ENCODE measurements at regions not wholly inside any gene's neighbourhood (a gene's known extent, or its start where the extent isn't known, plus 50 kb on each side); places are given as distances from the start of the nearest gene placed in this dataset.

GRCh38 chr1:38132681-38133080 is 86.1 kb upstream of the POU3F1 start:
- peaks cover 8% of the 10 kb centered on the region; the same call in 1 of the 2 replicates for H3K4me1 ChIP-seq (ENCODE audit: insufficient read depth, low read length)
- no peak overlapping the region for H3K9ac ChIP-seq (ENCODE audit: low read depth, low read length)
- no peaks in the 10 kb centered on the region for H3K9me3 ChIP-seq (ENCODE audit: control insufficient read depth, insufficient read depth, low read length)
- H3K36me3 ChIP-seq (ENCODE audit: insufficient read depth, low read length), result no peaks in the 10 kb centered on the region

GRCh38 chr1:38131024-38131585 is 84.5 kb upstream of the POU3F1 start:
- peaks cover 12% of the 10 kb centered on the region; the same call in 1 of the 2 replicates for H3K4me1 ChIP-seq (ENCODE audit: insufficient read depth, low read length)
- H3K36me3 ChIP-seq (ENCODE audit: insufficient read depth, low read length), result no peaks in the 10 kb centered on the region
- H3K9me3 ChIP-seq (ENCODE audit: control insufficient read depth, insufficient read depth, low read length), result no peaks in the 10 kb centered on the region
- H3K9ac ChIP-seq (ENCODE audit: low read depth, low read length), result no peak overlapping the region

DNA sequence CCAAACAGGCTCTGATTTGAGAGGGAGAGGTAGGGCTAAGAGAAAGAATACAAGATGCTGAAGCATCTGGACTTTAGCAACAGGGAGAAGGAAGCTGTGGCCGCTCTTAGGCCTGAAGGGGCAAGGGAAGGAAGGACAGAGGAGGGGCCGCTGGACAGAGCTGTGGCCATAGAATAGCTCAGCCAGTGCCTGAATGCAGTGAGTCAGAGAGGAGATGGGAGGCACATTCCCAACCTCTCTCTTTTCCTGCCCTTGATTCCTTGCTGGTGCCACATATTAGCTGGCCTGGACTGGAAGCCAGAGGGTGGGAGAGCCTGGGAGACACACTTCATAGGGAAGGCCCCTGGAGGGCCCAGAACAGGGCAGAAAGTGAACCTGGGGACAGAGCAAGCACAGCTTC is 83.4 kb upstream of the POU3F1 start:
- Histone ChIP-seq H3K9me3 (ENCODE audit: control insufficient read depth, insufficient read depth, low read length) (no peaks in the 10 kb centered on the region), H3K4me1 (ENCODE audit: insufficient read depth, low read length) (peaks cover 12% of the 10 kb centered on the region; the same call in 1 of the 2 replicates), H3K9ac (ENCODE audit: low read depth, low read length) (no peak overlapping the region), H3K36me3 (ENCODE audit: insufficient read depth, low read length) (no peaks in the 10 kb centered on the region)

DNA sequence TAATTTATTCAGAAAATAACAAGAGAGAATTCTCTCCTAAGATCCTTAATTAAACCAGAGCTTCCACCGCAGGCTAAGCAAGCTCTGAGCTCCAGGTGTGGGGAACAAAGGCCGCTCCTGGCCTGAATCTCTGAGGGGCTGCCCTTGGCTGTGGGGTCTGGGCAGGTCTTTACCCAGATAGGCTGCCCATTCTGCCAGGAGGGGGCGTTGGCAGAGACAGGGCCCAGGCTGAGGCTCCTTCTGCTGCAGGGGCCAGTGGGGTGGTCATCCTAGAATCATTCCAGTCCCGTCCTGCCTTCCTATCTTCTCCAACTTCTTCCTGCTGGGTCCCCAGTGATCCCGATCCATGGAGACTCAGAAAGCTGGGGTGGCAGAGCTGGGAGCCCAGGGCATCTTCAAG is 82.9 kb upstream of the POU3F1 start:
- peaks cover 13% of the 10 kb centered on the region; the same call in 1 of the 2 replicates for H3K4me1 ChIP-seq (ENCODE audit: insufficient read depth, low read length)
- H3K9ac ChIP-seq (ENCODE audit: low read depth, low read length), result no peak overlapping the region
- H3K9me3 ChIP-seq (ENCODE audit: control insufficient read depth, insufficient read depth, low read length), result no peaks in the 10 kb centered on the region
- no peaks in the 10 kb centered on the region for H3K36me3 ChIP-seq (ENCODE audit: insufficient read depth, low read length)

DNA sequence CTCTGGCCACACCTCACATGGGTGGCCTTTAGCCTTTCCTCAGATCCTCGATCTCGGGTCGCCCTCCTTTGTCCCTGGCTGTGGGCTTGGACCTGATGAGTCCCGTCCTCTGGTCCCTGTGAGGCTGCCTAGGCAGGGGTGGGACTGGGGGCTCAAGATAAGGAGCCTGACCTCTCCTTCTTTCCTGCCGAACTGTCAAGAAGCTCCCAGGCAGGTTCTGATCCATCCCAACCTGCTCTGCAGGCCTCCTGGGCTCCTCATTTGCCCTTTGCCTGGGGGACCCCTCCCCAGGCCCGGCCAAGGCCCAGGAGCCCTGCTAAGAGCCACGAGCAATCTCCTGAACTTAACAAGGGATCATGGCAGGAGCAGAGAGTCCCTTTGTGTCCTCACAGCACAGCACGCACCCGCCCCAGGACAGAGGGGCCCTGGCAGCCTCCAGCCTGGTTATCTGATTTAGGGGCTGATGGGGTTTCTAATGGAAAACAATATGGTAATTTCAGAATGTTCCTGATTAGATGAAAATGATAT is 82.4 kb upstream of the POU3F1 start:
- Histone ChIP-seq H3K9ac (ENCODE audit: low read depth, low read length) (no peak overlapping the region), H3K4me1 (ENCODE audit: insufficient read depth, low read length) (peaks cover 18% of the 10 kb centered on the region), H3K36me3 (ENCODE audit: insufficient read depth, low read length) (no peaks in the 10 kb centered on the region), H3K9me3 (ENCODE audit: control insufficient read depth, insufficient read depth, low read length) (no peaks in the 10 kb centered on the region)

- Histone ChIP-seq H3K9ac (ENCODE audit: low read depth, low read length) (no peak overlapping the region), H3K36me3 (ENCODE audit: insufficient read depth, low read length) (no peaks in the 10 kb centered on the region), H3K9me3 (ENCODE audit: control insufficient read depth, insufficient read depth, low read length) (no peaks in the 10 kb centered on the region), H3K4me1 (ENCODE audit: insufficient read depth, low read length) (peaks cover 23% of the 10 kb centered on the region)
Measured at GRCh38 chr1:38128511-38128910, 81.9 kb upstream of the POU3F1 start.

DNA sequence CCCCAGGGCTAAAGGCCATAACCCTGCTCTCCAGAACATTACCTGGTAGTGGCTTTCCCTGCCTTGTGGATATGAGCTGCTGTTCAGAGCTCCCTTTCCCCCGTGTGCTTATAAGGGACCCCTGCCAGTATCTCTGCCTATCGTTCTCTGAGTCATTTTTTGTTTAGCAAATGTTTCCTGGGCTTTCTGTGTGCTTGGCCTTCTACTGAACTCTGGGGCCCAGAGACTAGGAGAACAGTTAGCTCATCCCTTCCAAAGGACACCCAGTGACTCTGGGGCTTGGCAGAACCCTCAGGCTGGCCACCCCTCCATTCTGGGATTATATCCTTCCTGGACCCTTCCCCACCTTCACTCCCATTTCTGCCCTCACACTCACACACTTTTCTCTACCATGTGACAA is 80.8 kb upstream of the POU3F1 start:
- Histone ChIP-seq H3K4me1 (ENCODE audit: insufficient read depth, low read length) (peaks cover 27% of the 10 kb centered on the region), H3K9ac (ENCODE audit: low read depth, low read length) (no peak overlapping the region)

GRCh38 chr1:38126970-38127369 is 80.4 kb upstream of the POU3F1 start:
- H3K4me1 ChIP-seq (ENCODE audit: insufficient read depth, low read length), result peaks cover 27% of the 10 kb centered on the region
- no peaks in the 10 kb centered on the region for H3K36me3 ChIP-seq (ENCODE audit: insufficient read depth, low read length)
- no peak overlapping the region for H3K9ac ChIP-seq (ENCODE audit: low read depth, low read length)
- no peaks in the 10 kb centered on the region for H3K9me3 ChIP-seq (ENCODE audit: control insufficient read depth, insufficient read depth, low read length)

More for the DNA sequence above, 80.8 kb upstream of the POU3F1 start:
- no peaks in the 10 kb centered on the region for H3K9me3 ChIP-seq (ENCODE audit: control insufficient read depth, insufficient read depth, low read length)
- H3K36me3 ChIP-seq (ENCODE audit: insufficient read depth, low read length), result no peaks in the 10 kb centered on the region

GRCh38 chr1:38125837-38126520 is 79.4 kb upstream of the POU3F1 start:
- no peaks in the 10 kb centered on the region for H3K36me3 ChIP-seq (ENCODE audit: insufficient read depth, low read length)
- H3K9ac ChIP-seq (ENCODE audit: low read depth, low read length), result no peak overlapping the region
- peaks cover 27% of the 10 kb centered on the region for H3K4me1 ChIP-seq (ENCODE audit: insufficient read depth, low read length)
- no peaks in the 10 kb centered on the region for H3K9me3 ChIP-seq (ENCODE audit: control insufficient read depth, insufficient read depth, low read length)

GRCh38 chr1:38125016-38125415 is 78.4 kb upstream of the POU3F1 start:
- H3K9ac ChIP-seq (ENCODE audit: low read depth, low read length), result no peak overlapping the region
- H3K36me3 ChIP-seq (ENCODE audit: insufficient read depth, low read length), result no peaks in the 10 kb centered on the region
- peaks cover 24% of the 10 kb centered on the region for H3K4me1 ChIP-seq (ENCODE audit: insufficient read depth, low read length)
- H3K9me3 ChIP-seq (ENCODE audit: control insufficient read depth, insufficient read depth, low read length), result no peaks in the 10 kb centered on the region

GRCh38 chr1:38123356-38124135 is 77.0 kb upstream of the POU3F1 start:
- Histone ChIP-seq H3K9me3 (ENCODE audit: control insufficient read depth, insufficient read depth, low read length) (no peaks in the 10 kb centered on the region), H3K36me3 (ENCODE audit: insufficient read depth, low read length) (no peaks in the 10 kb centered on the region), H3K4me1 (ENCODE audit: insufficient read depth, low read length) (peaks cover 20% of the 10 kb centered on the region), H3K9ac (ENCODE audit: low read depth, low read length) (no peak overlapping the region)

GRCh38 chr1:38121231-38121680 is 74.7 kb upstream of the POU3F1 start:
- no peak overlapping the region for H3K9ac ChIP-seq (ENCODE audit: low read depth, low read length)
- H3K4me1 ChIP-seq (ENCODE audit: insufficient read depth, low read length), result peaks cover 15% of the 10 kb centered on the region
- no peaks in the 10 kb centered on the region for H3K36me3 ChIP-seq (ENCODE audit: insufficient read depth, low read length)
- H3K9me3 ChIP-seq (ENCODE audit: control insufficient read depth, insufficient read depth, low read length), result no peaks in the 10 kb centered on the region

- H3K36me3 ChIP-seq (ENCODE audit: insufficient read depth, low read length), result no peaks in the 10 kb centered on the region
- no peak overlapping the region for H3K9ac ChIP-seq (ENCODE audit: low read depth, low read length)
- no peaks in the 10 kb centered on the region for H3K9me3 ChIP-seq (ENCODE audit: control insufficient read depth, insufficient read depth, low read length)
- peaks cover 15% of the 10 kb centered on the region for H3K4me1 ChIP-seq (ENCODE audit: insufficient read depth, low read length)
Measured at GRCh38 chr1:38120552-38121230, 74.1 kb upstream of the POU3F1 start.

DNA sequence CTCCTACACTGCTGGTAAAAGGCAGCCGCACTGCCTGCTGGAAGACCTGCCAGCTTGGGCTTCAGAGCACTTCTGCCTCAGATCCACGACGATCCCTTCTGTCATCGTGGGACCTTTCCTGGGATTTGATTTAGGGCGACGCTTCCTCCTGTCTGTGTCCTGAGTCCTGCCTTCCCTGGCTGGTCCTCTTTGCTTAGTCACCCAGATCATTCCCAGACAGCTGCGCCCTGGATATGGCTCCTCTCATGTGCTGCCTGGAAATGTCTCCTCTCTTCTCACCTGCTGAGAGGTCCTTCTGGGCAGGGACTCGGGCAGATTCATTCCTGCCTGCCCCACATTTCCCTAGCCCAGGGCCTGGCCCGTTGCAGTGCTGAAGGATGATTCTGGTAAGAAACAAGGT is 72.4 kb upstream of the POU3F1 start:
- peaks cover 13% of the 10 kb centered on the region for H3K4me1 ChIP-seq (ENCODE audit: insufficient read depth, low read length)
- H3K9me3 ChIP-seq (ENCODE audit: control insufficient read depth, insufficient read depth, low read length), result no peaks in the 10 kb centered on the region
- H3K36me3 ChIP-seq (ENCODE audit: insufficient read depth, low read length), result no peaks in the 10 kb centered on the region
- H3K9ac ChIP-seq (ENCODE audit: low read depth, low read length), result no peak overlapping the region

Measured in ES-I3 (cell line).